OCI-LY1 (cell line): ENCODE measurements at regions not wholly inside any gene's neighbourhood (a gene's known extent, or its start where the extent isn't known, plus 50 kb on each side); places are given as distances from the start of the nearest gene placed in this dataset.

ENCODE experiments used
- CTCF ChIP-seq: fragments of 200-600 bp; sonication (generic), shearing (Covaris generic); IDR thresholded peaks from 2 replicates; pipeline ENCODE4 v1.5.1; 2017; ENCODE audit warnings: mild to moderate bottlenecking, antibody characterized with exemption, low read length, moderate library complexity, mixed read lengths
- EZH2 ChIP-seq: fragments of 200-600 bp; sonication (generic), shearing (Covaris generic); IDR thresholded peaks from 2 replicates; pipeline ENCODE4 v1.8.0; 2017; ENCODE audit warnings: borderline replicate concordance, mixed run types, mild to moderate bottlenecking, antibody characterized with exemption, low read length, moderate library complexity, mixed read lengths

DNA sequence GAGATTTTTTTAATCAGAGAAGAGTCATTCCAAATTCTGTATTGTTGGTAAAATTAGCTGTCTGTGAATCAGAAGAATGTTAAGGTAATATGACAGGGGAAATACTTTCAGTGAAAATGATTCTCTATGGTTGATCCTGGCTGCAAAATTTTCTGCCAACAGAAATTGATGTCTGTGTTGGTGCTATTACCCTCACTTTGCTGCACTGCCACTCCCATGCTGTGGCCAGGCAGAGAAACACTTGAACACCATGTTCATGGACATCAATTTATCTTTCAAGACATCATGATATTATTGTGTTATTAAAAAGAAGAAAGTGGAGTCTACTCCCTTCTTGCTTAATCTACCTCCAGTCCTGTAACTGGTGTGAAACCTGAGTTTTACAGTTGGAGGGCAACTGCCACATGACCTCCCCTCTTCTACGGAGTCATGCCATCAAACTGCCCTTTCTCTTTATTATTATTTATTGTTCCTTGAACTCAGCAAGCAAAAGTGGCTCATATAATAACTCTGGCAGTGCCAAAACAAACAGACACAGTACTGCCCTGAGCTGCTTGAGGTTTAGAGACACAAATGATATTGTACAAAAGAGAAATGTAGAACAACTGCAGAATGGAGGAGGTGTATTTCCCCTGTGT lies 288.0 kb upstream of the JAG1 start:
- TF ChIP-seq CTCF (no peak), EZH2 (no peak)
